Right hindlimb (tissue), 1 donor: ENCODE measurements at regions not wholly inside any gene's neighbourhood (a gene's known extent, or its start where the extent isn't known, plus 50 kb on each side); places are given as distances from the start of the nearest gene placed in this dataset.
A peak's percentile ranks its signal among the peaks of the same experiment; 100 is the strongest.
"Not testable (repeated sequence)": the region's sequence is repeated elsewhere in the genome, so short reads cannot be mapped to it uniquely, and the experiment has no call there.

Experiments used
- DNase-seq: peaks from one replicate; pipeline ENCODE4 v3.0.0-alpha.2; 2018

GRCh38 chr20:53681352-53682212 is 87.9 kb upstream of the ZNF217 start:
- DNase-seq: no peak

- no peak for DNase-seq
These were observed 86.1 kb upstream of the ZNF217 start for GRCh38 chr20:53679597-53680309.

- no peak for DNase-seq
These were observed 85.5 kb upstream of the ZNF217 start for GRCh38 chr20:53678990-53679596.

- no peak for DNase-seq
These were observed 84.8 kb upstream of the ZNF217 start for GRCh38 chr20:53678315-53678989.

- DNase-seq: no peak
These were observed 84.0 kb upstream of the ZNF217 start for GRCh38 chr20:53677447-53678314.

- DNase-seq: no peak
These were observed 83.3 kb upstream of the ZNF217 start for GRCh38 chr20:53676987-53677386.

- no peak for DNase-seq
These were observed 82.8 kb upstream of the ZNF217 start for GRCh38 chr20:53676519-53676822.

GRCh38 chr20:53672484-53673129 is 79.0 kb upstream of the ZNF217 start:
- DNase-seq: no peak

- DNase-seq: no peak
These were observed 77.7 kb upstream of the ZNF217 start for GRCh38 chr20:53671370-53671769.

GRCh38 chr20:53669517-53670313 is 76.1 kb upstream of the ZNF217 start:
- DNase-seq: not testable (repeated sequence)

GRCh38 chr20:53668992-53669391 is 75.4 kb upstream of the ZNF217 start:
- DNase-seq: no peak

- DNase-seq: no peak
These were observed 72.5 kb upstream of the ZNF217 start for GRCh38 chr20:53666144-53666543.

- DNase-seq: no peak
These were observed 70.5 kb upstream of the ZNF217 start for GRCh38 chr20:53664121-53664520.

GRCh38 chr20:53663521-53663920 is 69.9 kb upstream of the ZNF217 start:
- DNase-seq: not testable (repeated sequence)

GRCh38 chr20:53662595-53662994 is 69.0 kb upstream of the ZNF217 start:
- no peak for DNase-seq

- peak; percentile 51 for DNase-seq
These were observed 67.3 kb upstream of the ZNF217 start for GRCh38 chr20:53660947-53661381.

- peak; percentile 65 for DNase-seq
These were observed 66.7 kb upstream of the ZNF217 start for GRCh38 chr20:53660078-53660909.

- no peak for DNase-seq
These were observed 65.3 kb upstream of the ZNF217 start for GRCh38 chr20:53658973-53659372.

- DNase-seq: no peak
These were observed 64.7 kb upstream of the ZNF217 start for GRCh38 chr20:53658322-53658721.

- no peak for DNase-seq
These were observed 64.1 kb upstream of the ZNF217 start for GRCh38 chr20:53657732-53658131.
